Stimulated activated CD8-positive, alpha-beta memory T cell treated with anti-CD3 and anti-CD28 coated beads, Interleukin-7, amount 100 ng/mL, for 48 hours (primary cell): ENCODE measurements at regions not wholly inside any gene's neighbourhood (a gene's known extent, or its start where the extent isn't known, plus 50 kb on each side); places are given as distances from the start of the nearest gene placed in this dataset.

Experiments
- DNase-seq, 2 donors: peaks; one replicate each; pipeline ENCODE4 v3.0.0-alpha.2; 2020; ENCODE audit warnings: low read depth in 1 of 2; ENCODE audit errors: extremely low read depth in 1 of 2

DNA sequence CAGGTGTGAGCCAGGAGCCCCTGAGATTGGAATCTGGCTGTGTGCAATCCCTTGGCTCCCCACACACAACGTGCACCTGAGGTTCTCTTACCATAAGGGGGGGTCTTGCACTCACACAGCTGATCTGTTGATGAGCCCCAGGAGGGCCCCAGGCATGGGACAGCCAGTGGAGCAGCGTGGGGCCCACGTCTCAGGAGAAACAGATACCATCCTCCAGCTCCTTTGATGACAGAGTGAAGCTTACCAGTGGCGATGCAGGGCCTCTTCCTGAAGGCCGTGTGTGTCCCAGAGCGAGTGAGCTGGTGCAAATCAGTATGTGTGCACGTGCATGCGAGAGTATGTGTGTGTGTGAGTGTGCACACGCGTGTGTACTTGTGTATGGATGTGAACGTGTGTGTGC is 287.4 kb downstream of the IRX1 start:
- DNase-seq, result no peak

DNA sequence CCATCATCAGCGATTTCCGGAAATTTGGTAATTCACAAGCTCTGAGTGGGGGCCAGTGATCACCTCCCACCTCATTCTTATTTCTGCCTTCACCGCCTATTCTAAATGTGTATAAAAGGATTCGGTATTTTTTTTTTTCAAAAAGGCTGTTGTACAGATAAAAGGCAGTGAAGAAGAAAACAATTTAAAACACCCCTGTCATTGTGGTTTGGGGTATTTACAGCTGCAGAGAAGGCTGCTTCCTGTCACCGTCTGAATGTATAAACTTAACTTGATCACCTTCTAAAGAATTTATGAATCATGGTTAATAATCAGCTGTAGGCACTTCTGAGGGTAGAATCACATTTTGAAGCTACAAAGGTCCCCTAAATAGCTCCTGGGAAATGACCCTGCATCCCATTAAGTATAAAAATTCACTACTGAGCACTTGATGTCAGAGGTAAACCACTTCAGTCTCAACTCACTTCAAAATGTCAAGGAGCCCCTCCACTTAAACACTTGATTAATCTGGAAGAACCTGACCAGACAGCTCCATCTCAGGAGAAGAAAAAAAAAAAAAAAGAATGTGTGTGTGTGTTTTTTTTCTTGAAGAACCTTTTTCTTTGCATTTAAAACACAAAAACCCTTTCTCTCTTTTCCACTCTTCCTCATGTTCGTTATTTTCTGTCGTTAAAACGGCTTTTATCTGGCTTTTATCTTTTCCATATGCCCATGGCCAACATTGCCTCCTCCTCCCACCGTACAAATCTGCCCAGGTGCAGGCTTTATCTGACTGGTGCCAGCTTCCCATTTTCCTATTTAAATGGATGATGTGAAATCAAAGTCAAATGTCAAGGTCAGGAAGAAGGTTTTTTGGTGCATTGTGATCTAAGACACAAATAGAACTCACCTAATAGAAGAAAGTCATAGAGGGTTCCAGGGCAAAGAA is 291.2 kb downstream of the IRX1 start:
- DNase-seq, result no peak

DNA sequence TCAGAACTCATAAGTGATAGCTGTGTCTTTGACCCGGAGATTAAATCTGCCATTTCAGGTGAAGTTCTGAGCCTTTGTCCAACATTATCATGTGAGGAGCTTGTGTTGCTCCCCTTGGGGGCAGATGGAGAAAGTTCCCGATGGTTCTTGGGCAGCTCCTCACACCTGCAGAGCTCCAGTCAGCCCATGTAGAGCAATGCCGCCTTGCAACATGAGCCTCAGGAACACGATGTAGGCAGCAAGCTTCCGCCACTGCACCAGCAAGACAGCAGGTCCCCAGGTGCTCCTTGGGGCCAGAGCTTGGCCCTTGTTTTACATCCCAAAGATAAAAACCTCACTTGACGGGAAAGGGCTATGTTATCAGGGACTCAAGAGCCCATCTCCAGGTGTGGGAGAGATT is 292.7 kb downstream of the IRX1 start:
- no peak for DNase-seq

DNA sequence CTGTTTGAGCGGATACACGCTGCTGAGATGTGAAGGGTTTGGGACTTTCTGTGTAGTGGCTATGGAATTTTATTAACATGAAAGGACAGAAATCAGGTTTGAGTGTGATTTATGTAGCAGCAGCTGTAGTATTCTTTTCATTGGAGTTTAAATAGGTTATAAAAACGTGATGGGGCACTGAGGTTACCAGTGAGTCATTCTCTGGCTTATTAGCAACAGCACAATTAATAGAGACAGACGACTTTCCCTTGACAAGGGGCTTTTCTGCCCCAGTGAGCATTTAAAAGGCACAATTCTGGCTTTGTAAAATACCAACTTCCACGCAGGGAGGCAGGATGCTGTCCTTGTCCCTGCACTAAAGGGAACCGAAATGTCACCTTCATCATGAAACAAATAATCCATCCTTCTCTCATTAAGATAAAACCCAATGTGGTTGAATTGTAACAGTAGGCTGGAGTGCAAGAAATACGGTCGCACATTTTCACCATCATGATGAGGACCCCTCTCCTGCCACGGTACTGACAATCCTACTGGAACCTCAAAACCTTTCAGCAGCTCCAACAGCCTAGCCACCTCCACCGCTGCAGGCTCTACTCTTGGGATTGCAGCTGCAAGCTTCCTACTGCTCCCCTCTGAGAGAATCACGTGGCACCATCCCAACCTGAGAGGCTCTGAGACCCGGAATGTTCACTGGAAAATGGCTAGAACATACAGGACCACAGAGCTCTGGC is 293.9 kb downstream of the IRX1 start:
- DNase-seq, result no peak

- no peak for DNase-seq
Observed at GRCh38 chr5:3891113-3891512, 295.5 kb downstream of the IRX1 start.

DNA sequence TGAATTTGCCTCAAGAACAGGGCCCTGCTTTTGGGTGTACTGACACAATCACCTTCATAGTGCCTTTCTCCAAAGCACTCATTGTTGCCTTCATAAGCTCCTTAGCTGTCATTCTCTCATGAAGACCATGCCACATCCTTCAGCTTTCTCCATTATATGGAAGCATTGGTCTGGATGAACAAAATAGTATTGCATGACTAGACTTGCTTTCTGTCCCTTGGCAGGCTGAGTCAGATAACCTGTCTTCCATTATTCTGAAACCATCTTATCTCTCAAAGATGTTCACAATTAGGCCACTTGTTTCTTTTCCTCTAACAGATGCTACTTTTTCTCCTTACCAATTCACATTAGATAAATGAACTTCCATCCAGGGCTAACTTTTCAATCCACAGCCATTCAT is 297.9 kb downstream of the IRX1 start:
- no peak for DNase-seq

DNA sequence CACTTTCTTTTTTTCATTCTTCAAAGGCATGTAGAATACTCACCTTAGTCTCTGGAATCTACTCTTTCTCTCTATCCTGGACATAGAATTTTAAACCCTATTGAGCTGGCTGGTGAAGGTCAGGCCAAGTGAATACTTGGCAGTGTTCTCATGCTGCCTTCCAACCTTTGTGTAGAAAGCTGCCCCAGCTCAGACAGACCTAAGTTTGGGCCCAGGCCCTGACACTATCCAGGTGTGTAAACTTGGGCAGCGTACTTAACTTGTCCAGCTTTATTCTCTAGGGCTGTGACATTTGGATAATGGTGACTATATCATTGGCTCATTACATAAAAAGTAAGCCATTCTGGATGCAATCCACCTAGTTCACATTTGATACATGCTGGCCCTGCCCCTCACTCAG is 298.3 kb downstream of the IRX1 start:
- DNase-seq, result no peak

GRCh38 chr5:3896098-3896497 is 300.5 kb downstream of the IRX1 start:
- no peak for DNase-seq

GRCh38 chr5:3899093-3899492 is 303.5 kb downstream of the IRX1 start:
- DNase-seq, result no peak

GRCh38 chr5:3904584-3904983 is 309.0 kb downstream of the IRX1 start:
- DNase-seq, result no peak

GRCh38 chr5:3905031-3905430 is 309.4 kb downstream of the IRX1 start:
- no peak for DNase-seq

DNA sequence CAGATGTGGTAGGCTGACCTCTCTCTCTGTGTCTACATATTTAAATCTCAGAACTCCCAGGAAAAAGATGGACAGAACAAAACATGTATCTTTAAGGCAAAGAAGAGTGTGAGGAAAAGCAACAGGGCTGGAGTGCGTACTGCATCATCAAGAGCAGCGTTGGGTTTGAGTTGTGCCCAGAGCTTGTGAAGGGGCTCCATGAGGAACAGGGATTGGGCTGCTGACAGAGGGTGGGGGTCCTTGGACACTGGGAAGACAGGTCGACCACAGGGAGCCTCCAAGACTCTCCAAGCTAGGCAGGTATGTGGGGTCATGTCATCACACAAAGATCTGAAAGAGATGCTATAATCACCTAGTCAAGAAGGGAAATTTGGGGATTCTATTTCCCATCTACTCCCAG is 309.9 kb downstream of the IRX1 start:
- DNase-seq, result no peak

DNA sequence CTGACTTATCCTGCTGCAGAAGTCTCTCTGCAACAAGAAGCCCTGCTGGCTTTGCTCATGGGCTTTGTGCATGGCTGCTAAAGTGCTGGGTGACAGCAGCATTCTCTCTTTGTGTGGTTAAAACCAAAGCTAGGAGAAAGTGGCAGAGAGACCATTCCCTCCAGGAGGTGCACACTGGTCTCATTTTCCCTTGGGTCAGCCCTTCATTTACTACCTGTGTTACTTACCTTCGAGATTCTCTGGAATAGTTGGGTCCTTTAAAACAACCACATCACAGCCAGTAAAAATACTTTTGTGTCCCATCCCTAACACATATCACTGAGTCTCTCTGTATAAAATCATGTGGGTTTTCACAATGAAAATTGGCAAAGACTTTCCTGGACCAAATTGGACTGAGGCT is 315.5 kb downstream of the IRX1 start:
- DNase-seq, result no peak

GRCh38 chr5:3911773-3912172 is 316.1 kb downstream of the IRX1 start:
- DNase-seq, result no peak

- no peak for DNase-seq
Observed at GRCh38 chr5:3912790-3913189, 317.2 kb downstream of the IRX1 start.

- no peak for DNase-seq
Observed at GRCh38 chr5:3913279-3913678, 317.6 kb downstream of the IRX1 start.

- no peak for DNase-seq
Observed at GRCh38 chr5:3925022-3925421, 329.4 kb downstream of the IRX1 start.

- DNase-seq, result no peak
Observed at GRCh38 chr5:3925935-3926334, 330.3 kb downstream of the IRX1 start.

DNA sequence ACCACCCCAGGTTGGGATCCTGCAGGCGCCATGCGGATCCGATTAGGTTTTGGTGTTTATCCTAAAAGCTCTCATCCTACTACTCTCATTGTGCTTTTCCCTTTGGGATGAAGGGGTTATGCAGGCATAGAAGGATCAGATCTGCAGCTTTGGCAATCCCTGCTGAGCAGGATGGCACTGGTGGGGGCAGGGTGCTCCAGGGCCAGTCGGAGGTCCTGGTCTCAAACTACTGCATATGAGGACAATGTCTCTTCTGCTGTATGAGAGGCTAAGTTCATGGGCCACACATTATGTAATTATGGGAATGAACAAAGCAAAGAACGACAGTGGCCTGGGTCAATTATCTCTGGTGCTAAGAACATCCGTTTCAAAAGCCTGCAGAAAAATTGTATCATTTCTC is 334.2 kb downstream of the IRX1 start:
- DNase-seq, result no peak

GRCh38 chr5:3931976-3932375 is 336.3 kb downstream of the IRX1 start:
- no peak for DNase-seq

- DNase-seq, result no peak
Observed at GRCh38 chr5:3933536-3933935, 337.9 kb downstream of the IRX1 start.

- DNase-seq, result no peak
Observed at GRCh38 chr5:3933966-3934365, 338.3 kb downstream of the IRX1 start.
